ENCODE measurements at regions not wholly inside any gene's neighbourhood (a gene's known extent, or its start where the extent isn't known, plus 50 kb on each side); places are given as distances from the start of the nearest gene placed in this dataset.

- no peak for DNase-seq (ENCODE audit: low read depth)
- H3K4me3 ChIP-seq (ENCODE audit: low read depth, low read length), result no peak overlapping the region
These were observed 1435.2 kb upstream of the CADM2 start for GRCh38 chr3:83523470-83524073.

GRCh38 chr3:83524901-83525300, 1433.9 kb upstream of the CADM2 start:
- no peak overlapping the region for H3K4me3 ChIP-seq (ENCODE audit: low read depth, low read length)
- DNase-seq (ENCODE audit: low read depth), result no peak
- no peak for TF ChIP-seq CTCF (IDR thresholded peaks at IDR 0.05; ENCODE audit: insufficient read depth, low read length)

More at GRCh38 chr3:83523470-83524073, 1435.2 kb upstream of the CADM2 start:
- TF ChIP-seq CTCF (IDR thresholded peaks at IDR 0.05; ENCODE audit: insufficient read depth, low read length), result no peak

- no peak for TF ChIP-seq CTCF (IDR thresholded peaks at IDR 0.05; ENCODE audit: insufficient read depth, low read length)
- no peak for DNase-seq (ENCODE audit: low read depth)
- H3K4me3 ChIP-seq (ENCODE audit: low read depth, low read length), result no peak overlapping the region
These were observed 1399.7 kb upstream of the CADM2 start for GRCh38 chr3:83559082-83559481.

GRCh38 chr3:83567935-83568334, 1390.9 kb upstream of the CADM2 start:
- DNase-seq (ENCODE audit: low read depth), result no peak
- H3K4me3 ChIP-seq (ENCODE audit: low read depth, low read length), result no peak overlapping the region
- no peak for TF ChIP-seq CTCF (IDR thresholded peaks at IDR 0.05; ENCODE audit: insufficient read depth, low read length)

GRCh38 chr3:83581546-83581945, 1377.2 kb upstream of the CADM2 start:
- TF ChIP-seq CTCF (IDR thresholded peaks at IDR 0.05; ENCODE audit: insufficient read depth, low read length), result no peak
- no peak for DNase-seq (ENCODE audit: low read depth)
- no peak overlapping the region for H3K4me3 ChIP-seq (ENCODE audit: low read depth, low read length)

GRCh38 chr3:83601704-83602103, 1357.1 kb upstream of the CADM2 start:
- no peak for TF ChIP-seq CTCF (IDR thresholded peaks at IDR 0.05; ENCODE audit: insufficient read depth, low read length)
- H3K4me3 ChIP-seq (ENCODE audit: low read depth, low read length), result no peak overlapping the region
- DNase-seq (ENCODE audit: low read depth), result no peak

- TF ChIP-seq CTCF (IDR thresholded peaks at IDR 0.05; ENCODE audit: insufficient read depth, low read length), result no peak
- no peak for DNase-seq (ENCODE audit: low read depth)
- no peak overlapping the region for H3K4me3 ChIP-seq (ENCODE audit: low read depth, low read length)
These were observed 1336.3 kb upstream of the CADM2 start for GRCh38 chr3:83622526-83622925.

All from fibroblast of the aortic adventitia (primary cell).